AG04450 (cell line): ENCODE measurements at regions not wholly inside any gene's neighbourhood (a gene's known extent, or its start where the extent isn't known, plus 50 kb on each side); places are given as distances from the start of the nearest gene placed in this dataset.

Source experiments
- CTCF ChIA-PET: fragments of 300-600, 350-600 bp; formaldehyde crosslinking; extraction: SDS; loops from one replicate; lab custom pipeline; 2022; ENCODE audit warnings: antibody characterized with exemption, inconsistent platforms; lab: Charles Lee
- POLR2A ChIA-PET: fragments of 350-600 bp; formaldehyde crosslinking; extraction: SDS; loops from one replicate; lab custom pipeline; 2021; ENCODE audit warnings: antibody characterized with exemption, inconsistent platforms; lab: Yijun Ruan, JAX
- DNase-seq: peaks from one replicate; pipeline ENCODE4 v3.0.0-alpha.2; 2011; ENCODE audit warnings: low read depth, low spot score
- H3K27ac ChIP-seq: one replicate; pipeline ENCODE4 v1.5.1; 2012; ENCODE audit warnings: low read depth, low read length, control low read depth
- H3K27me3 ChIP-seq: one replicate; pipeline ENCODE4 v1.6.0; 2012; ENCODE audit warnings: low read length; ENCODE audit not compliant: control insufficient read depth, insufficient read depth
- H3K4me3 ChIP-seq: 2 replicates; pipeline ENCODE4 v1.5.1; 2011; ENCODE audit warnings: mild to moderate bottlenecking, low read depth, low read length, control low read depth
- H3K9me3 ChIP-seq: 2 replicates; pipeline ENCODE4 v1.5.1; 2012; ENCODE audit warnings: low read length; ENCODE audit not compliant: control insufficient read depth, insufficient read depth
- CTCF ChIP-seq: IDR thresholded peaks from 2 replicates; pipeline ENCODE4 v1.5.1; 2011; ENCODE audit warnings: low read depth, low read length, control low read depth, inconsistent platforms

- Histone ChIP-seq H3K4me3 (no peak overlapping the region), H3K27me3 (peaks cover 2% of the 10 kb centered on the region), H3K27ac (no peak overlapping the region), H3K9me3 (peaks cover 7% of the 10 kb centered on the region; the same call in 1 of the 2 replicates)
- DNase-seq, result no peak
- POLR2A ChIA-PET, result no interaction called here
- no peak for TF ChIP-seq CTCF
- CTCF ChIA-PET, result interaction anchor here (0.7 kb wide), 1 partner anchor 15 kb away, joined by 3 read pairs; no protein-coding TSS in a partner anchor
Measured at GRCh38 chr6:184161-184700, 108.1 kb upstream of the DUSP22 start.

- Histone ChIP-seq H3K27me3 (peaks cover 2% of the 10 kb centered on the region), H3K27ac (no peak overlapping the region), H3K4me3 (no peak overlapping the region), H3K9me3 (no peaks in the 10 kb centered on the region)
- no peak for DNase-seq
- no peak for TF ChIP-seq CTCF
- CTCF ChIA-PET, result interaction anchor here (1.1 kb wide), 1 partner anchor 17 kb away, joined by 3 read pairs; no protein-coding TSS in a partner anchor
- POLR2A ChIA-PET, result no interaction called here
Measured at GRCh38 chr6:186340-186965, 105.8 kb upstream of the DUSP22 start.

GRCh38 chr6:187210-187861 is 105.0 kb upstream of the DUSP22 start:
- Histone ChIP-seq H3K9me3 (no peaks in the 10 kb centered on the region), H3K4me3 (no peak overlapping the region), H3K27ac (no peak overlapping the region), H3K27me3 (peaks cover 2% of the 10 kb centered on the region)
- POLR2A ChIA-PET, result no interaction called here
- CTCF ChIA-PET, result interaction anchor here (0.6 to 1.1 kb wide), 3 partner anchors 18 to 20 kb away, joined by 3 to 4 read pairs (median 3); no protein-coding TSS in a partner anchor
- DNase-seq, result no peak
- TF ChIP-seq CTCF, result no peak

GRCh38 chr6:188821-189655 is 103.2 kb upstream of the DUSP22 start:
- Histone ChIP-seq H3K9me3 (no peaks in the 10 kb centered on the region), H3K4me3 (no peak overlapping the region), H3K27me3 (peaks cover 2% of the 10 kb centered on the region), H3K27ac (no peak overlapping the region)
- peak; percentile 44 for DNase-seq
- peak; percentile 91 for TF ChIP-seq CTCF
- ChIA-PET CTCF (interaction anchor here (0.6 to 1.8 kb wide), 8 partner anchors 14 to 404 kb away, joined by 3 to 5 read pairs (median 3); no protein-coding TSS in a partner anchor), POLR2A (no interaction called here)
